ENCODE measurements at regions not wholly inside any gene's neighbourhood (a gene's known extent, or its start where the extent isn't known, plus 50 kb on each side); places are given as distances from the start of the nearest gene placed in this dataset.
A peak's percentile ranks its signal among the peaks of the same experiment; 100 is the strongest.

- 53% methylated on average over 4 of the region's 4 CpGs for WGBS (ENCODE audit: insufficient coverage, low coverage, low lambda C conversion rate, missing lambda C conversion rate)
- DNase-seq (no peak), ATAC-seq (peak in 2 of 4 donors; percentile 38 to 44)
- Histone ChIP-seq H3K9me3 (no peaks in the 10 kb centered on the region), H3K4me1 (no peaks in the 10 kb centered on the region), H3K36me3 (no peaks in the 10 kb centered on the region), H3K27me3 (no peaks in the 10 kb centered on the region), H3K4me3 (no peak overlapping the region), H3K27ac (no peak overlapping the region)
- intact Hi-C loops (cut with DNase I) = no loop called here
- TF ChIP-seq POLR2A (IDR thresholded peaks at IDR 0.05) (no peak), CTCF (IDR thresholded peaks at IDR 0.05) (peak in 1 of 4 donors; percentile 16)
Observed at GRCh38 chr2:215736653-215737290, 276.6 kb downstream of the MREG start.

- intact Hi-C loops (cut with DNase I) = no loop called here
- Histone ChIP-seq H3K27ac (no peak overlapping the region), H3K36me3 (no peaks in the 10 kb centered on the region), H3K27me3 (no peaks in the 10 kb centered on the region), H3K4me3 (no peak overlapping the region), H3K4me1 (peaks cover 0 to 13% (median 0%) of the 10 kb centered on the region in 4 donors), H3K9me3 (no peaks in the 10 kb centered on the region)
- no peak for ATAC-seq
- 88% methylated on average over 2 of the region's 5 CpGs for WGBS (ENCODE audit: insufficient coverage, low coverage, low lambda C conversion rate, missing lambda C conversion rate)
- no peak for TF ChIP-seq CTCF (IDR thresholded peaks at IDR 0.05)
- TF ChIP-seq POLR2A (IDR thresholded peaks at IDR 0.05) = no peak
- no peak for DNase-seq
Observed at GRCh38 chr2:215731108-215731658, 282.2 kb downstream of the MREG start.

GRCh38 chr2:215729985-215730620, 283.2 kb downstream of the MREG start:
- no peak for DNase-seq
- Histone ChIP-seq H3K9me3 (no peaks in the 10 kb centered on the region), H3K4me3 (no peak overlapping the region), H3K27ac (no peak overlapping the region), H3K4me1 (peaks cover 0 to 13% (median 0%) of the 10 kb centered on the region in 4 donors), H3K36me3 (no peaks in the 10 kb centered on the region), H3K27me3 (no peaks in the 10 kb centered on the region)
- intact Hi-C loops (cut with DNase I) = no loop called here
- no peak for TF ChIP-seq POLR2A (IDR thresholded peaks at IDR 0.05)
- TF ChIP-seq CTCF (IDR thresholded peaks at IDR 0.05) = no peak
- ATAC-seq = no peak
- 80% methylated on average over 4 of the region's 5 CpGs for WGBS (ENCODE audit: insufficient coverage, low coverage, low lambda C conversion rate, missing lambda C conversion rate)

- Histone ChIP-seq H3K27ac (no peak overlapping the region), H3K4me3 (no peak overlapping the region), H3K9me3 (no peaks in the 10 kb centered on the region), H3K27me3 (no peaks in the 10 kb centered on the region), H3K4me1 (peaks cover 0 to 13% (median 0%) of the 10 kb centered on the region in 4 donors), H3K36me3 (no peaks in the 10 kb centered on the region)
- peak; percentile 40 to 59 (median 48) for ATAC-seq
- intact Hi-C loops (cut with DNase I) = no loop called here
- 50% methylated on average over 2 of the region's 2 CpGs for WGBS (ENCODE audit: insufficient coverage, low coverage, low lambda C conversion rate, missing lambda C conversion rate)
- no peak for TF ChIP-seq POLR2A (IDR thresholded peaks at IDR 0.05)
- no peak for TF ChIP-seq CTCF (IDR thresholded peaks at IDR 0.05)
- DNase-seq = no peak
Observed at GRCh38 chr2:215728504-215729065, 284.8 kb downstream of the MREG start.

All from right lobe of liver (tissue), 6 donors.